ENCODE measurements at regions not wholly inside any gene's neighbourhood (a gene's known extent, or its start where the extent isn't known, plus 50 kb on each side); places are given as distances from the start of the nearest gene placed in this dataset.
"Not testable (repeated sequence)": the region's sequence is repeated elsewhere in the genome, so short reads cannot be mapped to it uniquely, and the experiment has no call there.

- DNase-seq (ENCODE audit: extremely low read depth, low read depth) = no peak
- TF ChIP-seq CTCF (IDR thresholded peaks at IDR 0.05; ENCODE audit: low read depth, low read length) = no peak
Observed at GRCh38 chr4:114137984-114138383, 158.5 kb upstream of the ARSJ start.

- no peak for DNase-seq (ENCODE audit: extremely low read depth, low read depth)
- TF ChIP-seq CTCF (IDR thresholded peaks at IDR 0.05; ENCODE audit: low read depth, low read length) = no peak
Observed at GRCh38 chr4:114146947-114147618, 167.6 kb upstream of the ARSJ start.

DNA sequence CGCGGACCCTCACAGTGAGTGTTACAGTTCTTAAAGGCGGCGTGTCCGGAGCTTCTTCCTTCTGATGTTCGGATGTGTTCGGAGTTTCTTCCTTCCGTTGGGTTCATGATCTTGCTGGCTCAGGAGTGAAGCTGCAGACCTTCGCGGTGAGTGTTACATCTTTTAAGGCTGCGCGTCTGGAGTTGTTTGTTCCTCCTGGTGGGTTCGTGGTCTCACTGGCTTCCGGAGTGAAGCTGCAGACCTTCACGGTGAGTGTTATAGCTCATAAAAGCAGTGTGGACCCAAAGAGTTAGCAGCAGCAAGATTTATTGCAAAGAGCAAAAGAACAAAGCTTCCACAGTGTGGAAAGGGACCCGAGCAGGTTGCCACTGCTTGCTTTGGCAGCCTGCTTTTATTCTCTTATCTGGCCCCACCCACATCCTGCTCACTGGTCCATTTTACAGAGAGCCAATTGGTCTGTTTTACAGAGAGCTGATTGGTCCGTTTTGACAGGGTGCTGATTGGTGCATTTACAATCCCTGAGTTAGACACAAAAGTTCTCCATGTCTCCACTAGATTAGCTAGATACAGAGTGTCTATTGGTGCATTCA lies 168.3 kb upstream of the ARSJ start:
- not testable (repeated sequence) for DNase-seq (ENCODE audit: extremely low read depth, low read depth)

DNA sequence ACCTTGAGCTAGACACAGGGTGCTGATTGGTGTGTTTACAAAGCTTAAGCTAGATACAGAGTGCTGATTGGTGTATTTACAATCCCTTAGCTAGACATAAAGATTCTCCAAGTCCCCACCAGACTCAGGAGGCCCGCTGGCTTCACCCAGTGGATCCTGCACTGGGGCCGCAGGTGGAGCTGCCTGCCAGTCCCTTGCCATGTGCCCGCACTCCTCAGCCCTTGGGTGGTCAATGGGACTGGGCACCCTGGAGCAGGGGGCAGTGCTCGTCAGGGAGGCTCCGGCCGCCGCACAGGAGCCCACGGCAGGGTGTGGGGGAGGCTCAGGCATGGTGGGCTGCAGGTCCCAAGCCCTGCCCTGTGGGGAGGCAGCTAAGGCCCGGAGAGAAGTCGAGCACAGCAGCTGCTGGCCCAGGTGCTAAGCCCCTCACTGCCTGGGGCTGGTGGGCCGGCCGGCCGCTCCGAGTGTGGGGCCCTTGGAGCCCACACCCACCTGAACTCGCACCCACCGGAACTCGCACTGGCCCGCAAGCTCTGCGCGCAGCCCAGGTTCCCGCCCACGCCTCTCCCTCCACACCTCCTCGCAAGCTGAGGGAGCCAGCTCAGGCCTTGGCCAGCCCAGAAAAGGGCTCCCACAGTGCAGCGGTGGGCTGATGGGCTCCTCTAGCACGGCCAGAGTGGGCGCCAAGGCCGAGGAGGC lies 169.1 kb upstream of the ARSJ start:
- DNase-seq (ENCODE audit: extremely low read depth, low read depth) = not testable (repeated sequence)

DNA sequence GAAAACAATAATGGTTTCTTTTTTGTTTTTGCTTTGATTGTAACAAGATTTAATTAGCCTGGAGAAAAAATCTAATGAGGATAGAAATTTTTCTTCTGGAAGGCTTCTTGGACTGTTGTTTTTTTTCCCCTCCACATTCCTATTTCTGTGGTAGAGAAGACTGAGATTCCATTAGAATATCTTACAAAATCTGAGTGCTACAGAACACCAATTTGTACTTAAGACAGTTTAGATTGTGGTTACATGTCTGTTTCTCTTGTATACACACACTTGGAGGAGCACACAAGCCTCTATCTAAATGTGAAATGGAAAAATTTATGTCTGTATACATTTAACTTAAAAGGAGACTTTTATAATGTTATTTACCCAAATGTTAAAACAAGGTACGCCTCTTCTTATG lies 176.9 kb upstream of the ARSJ start:
- DNase-seq (ENCODE audit: extremely low read depth, low read depth) = no peak
- no peak for TF ChIP-seq CTCF (IDR thresholded peaks at IDR 0.05; ENCODE audit: low read depth, low read length)

DNA sequence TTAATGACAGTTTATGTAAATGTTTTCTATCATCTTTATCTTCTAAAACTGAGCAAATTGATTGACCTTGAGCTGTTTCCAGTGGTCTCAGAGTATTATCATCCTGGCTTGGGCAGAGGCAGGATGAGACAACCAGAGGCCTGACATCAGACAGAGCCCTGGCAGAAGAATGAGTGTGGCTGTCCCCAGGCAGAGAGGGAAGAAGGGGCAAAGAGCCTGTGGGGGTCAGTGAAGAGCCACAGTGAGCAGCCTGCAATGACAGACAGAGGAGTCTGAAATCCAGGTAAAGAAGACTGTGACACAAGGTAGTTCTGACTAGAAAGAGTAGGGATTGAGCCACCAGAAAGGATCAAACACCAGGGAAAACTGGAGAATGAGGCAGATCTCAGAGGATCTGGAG lies 182.4 kb upstream of the ARSJ start:
- no peak for DNase-seq (ENCODE audit: extremely low read depth, low read depth)
- no peak for TF ChIP-seq CTCF (IDR thresholded peaks at IDR 0.05; ENCODE audit: low read depth, low read length)

DNA sequence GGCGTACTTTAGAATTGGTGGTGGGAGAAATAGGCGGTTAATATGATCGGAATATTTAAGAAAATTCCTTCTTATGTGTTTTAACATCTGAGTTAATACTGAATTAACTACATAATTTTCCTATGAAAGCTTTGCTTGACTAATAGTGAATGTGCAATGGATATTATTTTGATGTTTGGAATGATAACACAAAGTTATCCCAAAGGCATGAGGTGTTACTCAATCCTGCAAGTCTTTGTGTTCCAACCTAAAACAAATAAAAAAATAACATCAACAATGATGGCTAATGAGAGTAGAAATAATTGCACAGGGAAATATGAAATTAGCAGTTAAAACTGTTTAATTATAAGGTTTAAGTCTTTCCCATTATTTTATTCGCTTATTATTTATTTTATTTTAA lies 183.6 kb upstream of the ARSJ start:
- TF ChIP-seq CTCF (IDR thresholded peaks at IDR 0.05; ENCODE audit: low read depth, low read length) = no peak
- no peak for DNase-seq (ENCODE audit: extremely low read depth, low read depth)

DNA sequence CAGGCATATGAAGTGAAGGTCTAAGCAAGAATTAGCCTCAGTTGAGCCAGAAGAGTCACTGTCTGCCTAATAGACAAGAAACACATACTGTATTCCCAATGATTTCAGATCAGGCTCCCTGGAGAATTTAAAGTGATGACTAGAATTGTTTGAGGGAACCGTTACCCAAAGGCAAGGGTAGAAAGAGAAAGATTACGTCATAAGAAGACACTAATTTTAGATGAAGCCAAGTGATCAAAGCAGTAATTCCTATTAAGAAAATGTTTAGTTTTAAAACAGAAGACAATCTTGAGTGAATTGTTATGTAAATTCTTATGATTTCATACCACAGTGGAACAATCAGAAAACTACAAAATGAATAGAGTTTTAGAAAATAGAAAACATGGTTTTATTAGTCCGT lies 194.5 kb upstream of the ARSJ start:
- TF ChIP-seq CTCF (IDR thresholded peaks at IDR 0.05; ENCODE audit: low read depth, low read length) = no peak

More for the DNA sequence above, 194.5 kb upstream of the ARSJ start:
- no peak for DNase-seq (ENCODE audit: extremely low read depth, low read depth)
